Neutrophil (primary cell): ENCODE measurements at regions not wholly inside any gene's neighbourhood (a gene's known extent, or its start where the extent isn't known, plus 50 kb on each side); places are given as distances from the start of the nearest gene placed in this dataset.

ENCODE experiments used
- H3K27ac ChIP-seq: fragments of 200-600 bp; sonication (generic); 2 replicates; pipeline ENCODE4 v1.5.1; 2016; ENCODE audit warnings: mild to moderate bottlenecking, moderate library complexity
- H3K27me3 ChIP-seq: fragments of 200-600 bp; sonication (generic); 2 replicates; pipeline ENCODE4 v1.6.0; 2016; ENCODE audit warnings: mild to moderate bottlenecking
- H3K36me3 ChIP-seq: fragments of 200-600 bp; sonication (generic); 2 replicates; pipeline ENCODE4 v1.5.1; 2017
- H3K4me1 ChIP-seq, 2 experiments: fragments of 200-600 bp in 1 of 2; sonication (generic) in 1 of 2; 1 replicate in 1 of 2; 2 replicates in 1 of 2; pipeline versions ENCODE4 v1.5.1 to v1.6.1; 2013 to 2016; ENCODE audit warnings: low read depth in 1 of 2, low read length in 1 of 2, mild to moderate bottlenecking in 1 of 2, moderate library complexity in 1 of 2; ENCODE audit not compliant: control insufficient read depth in 1 of 2, insufficient read depth in 1 of 2
- H3K4me3 ChIP-seq, 2 experiments: fragments of 200-600 bp in 1 of 2; sonication (generic) in 1 of 2; 1 replicate in 1 of 2; 2 replicates in 1 of 2; pipeline ENCODE4 v1.5.1; 2013 to 2016; ENCODE audit warnings: low read depth in 1 of 2, low read length in 1 of 2, mild to moderate bottlenecking in 1 of 2, moderate library complexity in 1 of 2
- H3K9me3 ChIP-seq: fragments of 200-600 bp; sonication (generic); 2 replicates; pipeline ENCODE4 v1.5.1; 2016
- CTCF ChIP-seq: fragments of 200-600 bp; sonication (generic); IDR thresholded peaks from 2 replicates; pipeline ENCODE4 v1.5.1; 2016; ENCODE audit warnings: antibody characterized with exemption

GRCh38 chr9:8188723-8189407 lies 389.3 kb upstream of the DMAC1 start:
- no peak overlapping the region for H3K27ac ChIP-seq
- H3K9me3 ChIP-seq, result no peaks in the 10 kb centered on the region
- no peaks in the 10 kb centered on the region for H3K27me3 ChIP-seq
- no peak overlapping the region for H3K4me3 ChIP-seq
- TF ChIP-seq CTCF, result no peak
- no peaks in the 10 kb centered on the region for H3K36me3 ChIP-seq
- H3K4me1 ChIP-seq, result no peaks in the 10 kb centered on the region

GRCh38 chr9:8186560-8186959 lies 387.0 kb upstream of the DMAC1 start:
- H3K4me1 ChIP-seq, result no peaks in the 10 kb centered on the region
- no peaks in the 10 kb centered on the region for H3K27me3 ChIP-seq
- H3K27ac ChIP-seq, result no peak overlapping the region
- H3K4me3 ChIP-seq, result no peak overlapping the region
- H3K9me3 ChIP-seq, result no peaks in the 10 kb centered on the region
- no peak for TF ChIP-seq CTCF
- H3K36me3 ChIP-seq, result no peaks in the 10 kb centered on the region

GRCh38 chr9:8183618-8184017 lies 384.0 kb upstream of the DMAC1 start:
- H3K27ac ChIP-seq, result no peak overlapping the region
- H3K4me3 ChIP-seq, result no peak overlapping the region
- no peaks in the 10 kb centered on the region for H3K4me1 ChIP-seq
- no peaks in the 10 kb centered on the region for H3K36me3 ChIP-seq
- H3K9me3 ChIP-seq, result no peaks in the 10 kb centered on the region
- no peak for TF ChIP-seq CTCF
- H3K27me3 ChIP-seq, result no peaks in the 10 kb centered on the region

GRCh38 chr9:8179381-8180053 lies 379.9 kb upstream of the DMAC1 start:
- Histone ChIP-seq H3K9me3 (no peaks in the 10 kb centered on the region), H3K27ac (no peak overlapping the region), H3K4me1 (no peaks in the 10 kb centered on the region), H3K36me3 (no peaks in the 10 kb centered on the region), H3K4me3 (no peak overlapping the region), H3K27me3 (no peaks in the 10 kb centered on the region)
- TF ChIP-seq CTCF, result no peak

GRCh38 chr9:8172000-8172399 lies 372.4 kb upstream of the DMAC1 start:
- Histone ChIP-seq H3K27me3 (no peaks in the 10 kb centered on the region), H3K4me3 (no peak overlapping the region), H3K4me1 (no peaks in the 10 kb centered on the region), H3K27ac (no peak overlapping the region), H3K9me3 (no peaks in the 10 kb centered on the region), H3K36me3 (no peaks in the 10 kb centered on the region)
- TF ChIP-seq CTCF, result no peak
